Transverse colon (tissue), 4 donors: ENCODE measurements at regions not wholly inside any gene's neighbourhood (a gene's known extent, or its start where the extent isn't known, plus 50 kb on each side); places are given as distances from the start of the nearest gene placed in this dataset.

ENCODE experiments used
- CTCF ChIP-seq, 5 experiments: fragments of 200-600 bp in 3 of 5; fragments of 450-650 bp in 2 of 5; sonication (generic) in 3 of 5; IDR thresholded peaks; 1 replicate in 2 of 5; 2 replicates in 3 of 5; pipeline ENCODE4 v1.5.1; 2016 to 2017; ENCODE audit warnings: antibody characterized with exemption in 5 of 5, inconsistent platforms in 3 of 5, mild to moderate bottlenecking in 2 of 5, moderate library complexity in 1 of 5
- EP300 ChIP-seq: sonication (generic); formaldehyde crosslinking; IDR thresholded peaks from one replicate; pipeline ENCODE4 v1.6.1; 2017; ENCODE audit warnings: antibody characterized with exemption, low read depth
- POLR2AphosphoS5 ChIP-seq, 3 donors: sonication (generic); formaldehyde crosslinking; IDR thresholded peaks; one replicate each; pipeline ENCODE4 v1.6.1; 2016; ENCODE audit warnings: antibody characterized with exemption in 3 of 3

GRCh38 chr7:88688222-88688621 lies 71.3 kb upstream of the ZNF804B start:
- no peak for TF ChIP-seq CTCF (IDR thresholded peaks at IDR 0.05)
- TF ChIP-seq EP300, result no peak
- no peak for TF ChIP-seq POLR2AphosphoS5 (IDR thresholded peaks at IDR 0.05)
